GM21737 (cell line): ENCODE measurements at regions not wholly inside any gene's neighbourhood (a gene's known extent, or its start where the extent isn't known, plus 50 kb on each side); places are given as distances from the start of the nearest gene placed in this dataset.

Experiments used
- ATAC-seq: cut with Tn5 transposase; IDR thresholded peaks from one replicate; pipeline ENCODE4 v1.9.1; 2021; ENCODE audit warnings: mild to moderate bottlenecking, moderate library complexity; ENCODE audit not compliant: unreplicated experiment

GRCh38 chr22:48679656-48680555 is 1147.8 kb downstream of the BRD1 start:
- ATAC-seq, result no peak

DNA sequence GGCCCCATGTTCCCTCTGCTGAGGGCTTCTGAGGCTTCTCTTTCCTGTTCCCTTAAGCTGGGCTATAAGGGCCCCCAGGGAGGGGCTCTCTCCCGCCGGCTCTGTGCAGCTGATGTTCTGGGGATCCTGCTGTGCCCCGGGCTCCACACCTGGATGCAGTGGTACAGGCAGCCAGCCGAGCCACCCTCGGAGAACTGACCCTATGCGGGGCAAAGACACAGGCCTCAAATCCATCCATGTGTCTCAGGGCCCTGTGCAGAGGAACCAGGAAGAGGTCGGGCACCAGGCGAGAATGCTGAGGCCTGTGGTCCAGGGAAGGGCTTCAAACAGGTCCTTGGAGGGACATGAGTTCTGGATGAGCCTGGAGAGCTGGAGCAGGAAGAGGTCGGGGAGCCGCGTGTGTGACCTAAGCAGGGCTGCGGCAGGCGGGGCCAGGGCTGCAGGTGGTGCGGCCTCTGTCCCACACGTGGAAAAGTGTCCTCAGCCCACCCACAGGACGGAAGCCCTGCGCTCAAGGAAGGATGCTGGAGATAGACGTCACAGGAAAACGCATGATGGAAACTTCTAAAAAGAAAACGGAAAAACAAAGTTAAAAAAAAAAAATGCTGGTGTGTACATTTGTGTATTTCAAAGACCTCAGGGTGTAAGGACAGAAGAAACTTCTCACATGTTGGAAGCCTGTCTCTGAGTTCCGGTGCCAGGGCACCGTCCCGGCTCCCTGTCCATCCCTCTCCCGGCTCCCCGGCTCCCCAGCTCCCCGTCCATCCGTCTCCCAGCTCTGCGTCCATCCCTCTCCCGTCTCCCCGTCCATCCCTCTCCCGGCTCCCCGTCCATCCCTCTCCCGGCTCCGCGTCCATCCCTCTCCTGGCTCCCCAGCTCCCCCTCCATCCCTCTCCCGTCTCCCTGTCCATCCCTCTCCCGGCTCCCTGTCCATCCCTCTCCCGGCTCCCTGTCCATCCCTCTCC is 1149.2 kb downstream of the BRD1 start:
- ATAC-seq, result no peak

DNA sequence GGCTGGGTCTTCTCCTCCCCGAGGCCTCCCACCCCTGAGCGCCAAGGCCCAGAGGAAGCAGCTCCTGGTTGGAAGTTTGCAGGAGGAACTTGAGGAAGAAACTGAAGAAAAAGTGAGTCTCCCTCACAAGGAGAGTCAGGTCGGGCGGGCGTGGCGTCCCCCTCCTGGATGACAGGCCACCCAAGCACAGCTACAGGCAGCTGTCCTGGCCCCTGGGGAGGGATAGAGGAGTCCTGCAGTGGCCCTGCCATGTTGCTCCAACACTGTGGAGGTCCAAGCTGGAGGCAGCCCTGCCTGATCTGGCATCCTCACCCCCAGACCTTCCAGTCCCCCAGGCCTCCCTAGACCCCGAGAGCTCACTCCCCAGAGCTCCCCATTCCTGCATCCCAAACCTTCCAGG is 1150.1 kb downstream of the BRD1 start:
- ATAC-seq, result no peak

- no peak for ATAC-seq
Measured at GRCh38 chr22:48677168-48677520, 1150.5 kb downstream of the BRD1 start.

- ATAC-seq, result no peak
Measured at GRCh38 chr22:48676266-48677167, 1151.2 kb downstream of the BRD1 start.

DNA sequence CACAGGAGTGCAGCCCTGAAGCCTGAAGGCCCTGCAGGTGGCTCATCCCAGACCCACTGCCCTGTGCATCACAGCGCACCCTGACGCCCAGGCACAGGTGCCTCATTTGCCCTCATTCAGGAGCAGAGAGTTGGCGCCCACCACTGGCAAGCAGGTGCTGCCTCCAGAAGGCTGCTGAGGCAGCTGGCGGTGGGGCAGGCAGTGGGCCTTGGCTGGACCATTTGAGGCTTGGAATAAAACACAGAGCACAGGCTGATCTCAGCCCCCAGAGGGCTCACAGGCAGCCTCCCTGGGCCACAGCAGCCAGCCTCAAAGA is 1151.9 kb downstream of the BRD1 start:
- no peak for ATAC-seq

- no peak for ATAC-seq
Measured at GRCh38 chr22:48675141-48675829, 1152.4 kb downstream of the BRD1 start.

DNA sequence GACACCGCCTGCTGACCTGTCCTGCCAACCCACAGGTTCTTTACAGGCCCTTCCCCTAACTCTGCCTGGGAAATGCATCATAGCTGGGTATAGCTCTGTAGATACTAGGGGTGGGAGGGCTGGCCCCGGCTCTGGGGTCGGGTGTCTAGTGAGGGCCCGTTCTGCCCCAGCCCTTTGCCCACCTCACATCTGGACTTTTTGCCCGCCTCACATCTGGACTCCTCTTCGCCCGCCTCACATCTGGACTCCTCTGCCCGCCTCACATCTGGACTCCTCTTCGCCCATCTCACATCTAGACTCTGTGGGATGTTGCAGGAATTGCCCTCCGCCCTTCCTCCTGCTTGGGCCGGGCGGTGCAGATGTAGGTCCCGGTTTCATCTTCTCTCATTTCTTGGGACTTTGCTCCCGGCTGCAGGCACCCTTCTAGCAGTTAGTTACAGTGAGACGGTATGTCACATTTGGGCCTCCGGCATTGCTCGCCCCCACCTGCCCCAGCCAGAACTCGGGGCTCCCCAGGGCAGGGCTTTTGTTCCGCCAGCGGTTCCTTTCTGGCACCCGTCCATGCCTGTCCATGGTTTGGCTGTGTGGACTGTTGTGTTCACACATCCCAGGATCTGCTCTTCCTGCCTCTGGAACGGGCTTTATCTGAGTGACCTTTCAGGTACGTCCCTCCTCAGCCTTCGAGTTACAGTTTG is 1153.7 kb downstream of the BRD1 start:
- ATAC-seq, result no peak

- no peak for ATAC-seq
Measured at GRCh38 chr22:48672387-48672786, 1155.3 kb downstream of the BRD1 start.

GRCh38 chr22:48670731-48671130 is 1156.9 kb downstream of the BRD1 start:
- no peak for ATAC-seq

DNA sequence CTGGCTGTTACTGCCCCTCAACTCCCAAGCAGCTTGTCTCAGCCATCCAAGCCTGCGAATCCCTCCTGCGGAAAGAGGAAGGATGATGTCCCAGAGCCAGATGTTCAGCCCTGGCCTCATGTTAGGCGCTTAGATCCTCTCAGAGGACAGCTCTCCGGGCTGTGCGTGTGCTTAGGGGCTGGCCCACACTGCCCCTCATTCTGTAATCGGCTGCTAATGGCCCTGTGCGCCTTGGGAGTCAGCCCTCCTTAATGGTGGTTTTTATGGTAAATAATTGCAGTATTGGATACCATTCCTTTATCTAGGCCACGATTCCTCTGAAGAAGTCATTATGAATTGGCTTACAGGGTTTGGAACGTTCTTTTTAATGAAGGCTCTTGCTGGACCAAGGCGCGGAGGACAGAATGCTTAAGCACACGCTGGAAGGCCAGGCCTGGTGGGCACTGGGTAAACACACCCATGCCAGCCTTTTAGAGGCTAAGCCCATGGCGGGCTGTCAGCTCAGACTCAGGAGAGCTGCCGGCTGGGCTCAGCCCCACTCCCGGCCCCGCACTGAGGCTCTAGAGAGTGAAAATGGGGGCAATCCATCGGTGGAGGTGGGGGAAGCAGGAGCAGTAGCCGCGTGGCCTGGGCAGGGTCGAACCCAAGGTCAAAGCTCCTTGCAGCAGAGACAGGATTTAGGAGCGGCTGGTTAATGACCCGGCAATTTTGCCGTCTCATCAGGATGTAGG is 1157.5 kb downstream of the BRD1 start:
- no peak for ATAC-seq

GRCh38 chr22:48669226-48669625 is 1158.4 kb downstream of the BRD1 start:
- ATAC-seq, result no peak

DNA sequence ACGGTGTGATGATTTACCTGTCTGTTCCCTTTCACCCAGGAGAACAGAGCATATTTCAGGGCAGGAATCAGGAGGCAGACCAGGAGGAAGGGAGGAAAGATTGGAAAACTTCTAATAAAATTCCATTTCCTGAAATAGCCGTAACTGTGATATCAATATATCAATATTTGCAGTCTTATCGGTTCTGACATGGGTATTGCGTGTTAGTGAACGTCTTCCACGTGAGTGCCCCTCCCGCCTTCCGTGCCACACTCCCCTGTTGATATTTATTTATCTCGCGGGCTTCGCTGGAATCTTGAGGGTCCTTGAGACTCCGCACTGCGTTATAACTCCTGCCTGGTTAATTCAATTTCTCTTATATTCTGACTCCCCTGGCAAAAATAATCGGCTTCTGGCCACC is 1160.4 kb downstream of the BRD1 start:
- ATAC-seq, result no peak

GRCh38 chr22:48666620-48667019 is 1161.1 kb downstream of the BRD1 start:
- ATAC-seq, result no peak

GRCh38 chr22:48665311-48665995 is 1162.2 kb downstream of the BRD1 start:
- no peak for ATAC-seq

GRCh38 chr22:48664586-48664985 is 1163.1 kb downstream of the BRD1 start:
- no peak for ATAC-seq

DNA sequence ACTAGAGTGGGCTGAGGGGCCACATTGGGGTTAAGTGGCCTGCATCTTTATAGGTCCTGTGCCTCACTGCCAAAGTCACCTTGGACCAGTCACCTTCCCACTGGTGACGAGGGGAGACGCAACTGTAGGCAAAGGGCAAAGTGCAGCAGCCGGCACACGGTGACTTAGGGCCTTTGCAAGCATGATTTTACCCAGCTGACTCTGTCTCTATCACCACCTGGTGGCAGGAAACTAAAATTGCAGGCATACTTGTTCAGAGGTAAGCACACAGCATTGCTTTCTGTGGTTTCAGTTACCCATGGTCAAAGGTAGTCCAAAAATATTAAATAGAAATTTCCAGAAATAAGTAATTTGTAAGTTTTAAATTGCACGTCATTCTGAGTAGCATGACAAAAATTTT is 1164.4 kb downstream of the BRD1 start:
- no peak for ATAC-seq

GRCh38 chr22:48662476-48663135 is 1165.1 kb downstream of the BRD1 start:
- no peak for ATAC-seq
